NB4 (cell line): ENCODE measurements at regions not wholly inside any gene's neighbourhood (a gene's known extent, or its start where the extent isn't known, plus 50 kb on each side); places are given as distances from the start of the nearest gene placed in this dataset.

Experiments used
- DNase-seq: peaks from one replicate; pipeline ENCODE4 v3.0.0; 2010; ENCODE audit warnings: low read depth
- H3K4me3 ChIP-seq: one replicate; pipeline ENCODE4 v1.5.1; 2011; ENCODE audit warnings: mild to moderate bottlenecking, low read depth, low read length, moderate library complexity
- MYC ChIP-seq: IDR thresholded peaks from 2 replicates; pipeline ENCODE4 v1.6.1; 2011; ENCODE audit warnings: low read depth, low read length
- POLR2A ChIP-seq: IDR thresholded peaks from 2 replicates; pipeline ENCODE4 v1.6.1; 2011; ENCODE audit warnings: mild to moderate bottlenecking; ENCODE audit not compliant: insufficient read length; ENCODE audit errors: extremely low read depth
- TF ChIP-seq, protein P1 (sequence below): IDR thresholded peaks from one replicate; pipeline ENCODE4 v1.5.1; 2012; ENCODE audit warnings: low read depth, low read length
- TF ChIP-seq, protein P2 (sequence below): IDR thresholded peaks from 2 replicates; pipeline ENCODE4 v1.6.1; 2011; ENCODE audit warnings: low read depth, low read length

DNA sequence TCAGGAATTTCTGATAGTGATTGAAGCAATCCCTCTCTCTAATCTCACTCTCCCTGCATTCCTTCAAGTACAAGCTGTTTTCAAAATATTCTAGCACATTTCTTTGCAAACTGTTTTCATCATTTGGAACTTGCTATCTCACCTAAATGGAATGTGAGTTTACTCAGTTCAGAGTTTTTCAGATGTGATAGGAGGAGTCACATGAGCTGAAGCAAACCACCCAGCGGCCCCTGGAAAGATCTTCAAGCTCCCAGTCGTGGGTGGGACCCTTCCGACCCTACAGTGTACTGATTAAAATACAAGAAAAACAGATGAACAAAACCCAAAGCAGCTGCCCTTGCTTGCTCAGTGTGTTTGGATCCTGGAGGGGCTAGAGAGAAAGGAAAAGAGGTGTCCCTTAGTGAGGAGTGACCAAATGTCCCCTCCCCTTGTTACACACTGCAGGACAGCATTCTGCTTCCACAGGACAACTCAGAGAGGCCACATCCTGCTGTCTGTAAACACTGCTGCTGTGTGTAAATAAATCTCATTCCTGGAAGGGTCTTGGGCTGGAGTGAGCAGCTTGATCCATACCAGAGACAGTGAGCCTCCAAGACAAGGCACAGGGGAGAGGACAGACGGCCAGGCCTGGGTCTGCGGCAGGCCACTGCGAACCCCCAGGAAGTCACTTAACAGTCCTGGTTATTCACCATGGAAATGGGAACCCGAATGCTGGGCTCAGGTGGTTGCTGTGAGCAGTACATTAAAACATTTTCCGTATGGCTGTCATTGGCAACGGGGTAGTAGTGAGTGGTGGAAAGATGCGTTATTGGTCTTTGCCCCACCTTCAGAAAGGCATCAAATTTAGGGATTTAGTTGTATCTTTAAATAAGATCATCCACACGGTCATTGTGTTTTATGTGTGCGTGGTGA is 229.2 kb downstream of the RHOU start:
- H3K4me3 ChIP-seq, result no peak overlapping the region
- TF ChIP-seq MYC, result no peak
- no peak for TF ChIP-seq POLR2A
- TF ChIP-seq, protein P1, sequence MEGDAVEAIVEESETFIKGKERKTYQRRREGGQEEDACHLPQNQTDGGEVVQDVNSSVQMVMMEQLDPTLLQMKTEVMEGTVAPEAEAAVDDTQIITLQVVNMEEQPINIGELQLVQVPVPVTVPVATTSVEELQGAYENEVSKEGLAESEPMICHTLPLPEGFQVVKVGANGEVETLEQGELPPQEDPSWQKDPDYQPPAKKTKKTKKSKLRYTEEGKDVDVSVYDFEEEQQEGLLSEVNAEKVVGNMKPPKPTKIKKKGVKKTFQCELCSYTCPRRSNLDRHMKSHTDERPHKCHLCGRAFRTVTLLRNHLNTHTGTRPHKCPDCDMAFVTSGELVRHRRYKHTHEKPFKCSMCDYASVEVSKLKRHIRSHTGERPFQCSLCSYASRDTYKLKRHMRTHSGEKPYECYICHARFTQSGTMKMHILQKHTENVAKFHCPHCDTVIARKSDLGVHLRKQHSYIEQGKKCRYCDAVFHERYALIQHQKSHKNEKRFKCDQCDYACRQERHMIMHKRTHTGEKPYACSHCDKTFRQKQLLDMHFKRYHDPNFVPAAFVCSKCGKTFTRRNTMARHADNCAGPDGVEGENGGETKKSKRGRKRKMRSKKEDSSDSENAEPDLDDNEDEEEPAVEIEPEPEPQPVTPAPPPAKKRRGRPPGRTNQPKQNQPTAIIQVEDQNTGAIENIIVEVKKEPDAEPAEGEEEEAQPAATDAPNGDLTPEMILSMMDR, result no peak
- TF ChIP-seq, protein P2, sequence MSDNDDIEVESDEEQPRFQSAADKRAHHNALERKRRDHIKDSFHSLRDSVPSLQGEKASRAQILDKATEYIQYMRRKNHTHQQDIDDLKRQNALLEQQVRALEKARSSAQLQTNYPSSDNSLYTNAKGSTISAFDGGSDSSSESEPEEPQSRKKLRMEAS, result no peak
- DNase-seq, result no peak

DNA sequence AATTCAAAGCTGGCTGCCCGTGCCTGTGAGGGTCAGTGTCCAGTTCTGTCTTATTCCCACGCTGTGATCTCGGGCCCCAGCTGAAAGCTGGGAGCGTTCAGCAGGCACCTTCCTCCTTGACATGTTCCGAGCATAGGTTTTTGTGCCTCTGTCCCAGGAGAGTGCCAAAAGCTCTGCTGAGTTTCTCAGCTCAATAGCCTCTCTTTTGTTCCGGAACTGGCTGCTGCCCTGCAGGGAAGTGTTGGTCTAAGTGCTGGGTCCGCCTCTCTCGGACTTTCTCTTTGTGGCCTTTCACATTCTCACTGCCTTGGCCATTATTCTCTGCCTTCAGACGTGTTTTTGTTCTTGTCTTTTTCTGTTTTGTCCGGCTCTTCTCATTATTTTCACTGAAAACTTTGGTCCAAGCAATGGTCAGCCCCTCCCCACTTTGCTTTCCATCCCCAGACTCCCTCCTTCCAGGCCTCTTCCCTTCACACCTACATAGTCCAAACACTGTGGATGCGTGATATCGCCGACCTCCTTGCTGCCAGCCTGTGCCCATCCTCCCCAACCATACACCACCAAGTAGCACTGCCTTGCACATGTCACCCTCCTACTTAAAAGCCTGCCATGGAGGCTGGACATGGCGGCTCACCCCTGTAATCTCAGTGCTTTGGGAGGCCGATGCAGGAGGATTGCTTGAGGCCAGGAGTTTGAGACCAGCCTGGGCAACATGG is 233.8 kb downstream of the RHOU start:
- H3K4me3 ChIP-seq, result no peak overlapping the region
- no peak for DNase-seq
- no peak for TF ChIP-seq POLR2A
- TF ChIP-seq, protein P1, result no peak
- TF ChIP-seq, protein P2, result no peak
- no peak for TF ChIP-seq MYC

DNA sequence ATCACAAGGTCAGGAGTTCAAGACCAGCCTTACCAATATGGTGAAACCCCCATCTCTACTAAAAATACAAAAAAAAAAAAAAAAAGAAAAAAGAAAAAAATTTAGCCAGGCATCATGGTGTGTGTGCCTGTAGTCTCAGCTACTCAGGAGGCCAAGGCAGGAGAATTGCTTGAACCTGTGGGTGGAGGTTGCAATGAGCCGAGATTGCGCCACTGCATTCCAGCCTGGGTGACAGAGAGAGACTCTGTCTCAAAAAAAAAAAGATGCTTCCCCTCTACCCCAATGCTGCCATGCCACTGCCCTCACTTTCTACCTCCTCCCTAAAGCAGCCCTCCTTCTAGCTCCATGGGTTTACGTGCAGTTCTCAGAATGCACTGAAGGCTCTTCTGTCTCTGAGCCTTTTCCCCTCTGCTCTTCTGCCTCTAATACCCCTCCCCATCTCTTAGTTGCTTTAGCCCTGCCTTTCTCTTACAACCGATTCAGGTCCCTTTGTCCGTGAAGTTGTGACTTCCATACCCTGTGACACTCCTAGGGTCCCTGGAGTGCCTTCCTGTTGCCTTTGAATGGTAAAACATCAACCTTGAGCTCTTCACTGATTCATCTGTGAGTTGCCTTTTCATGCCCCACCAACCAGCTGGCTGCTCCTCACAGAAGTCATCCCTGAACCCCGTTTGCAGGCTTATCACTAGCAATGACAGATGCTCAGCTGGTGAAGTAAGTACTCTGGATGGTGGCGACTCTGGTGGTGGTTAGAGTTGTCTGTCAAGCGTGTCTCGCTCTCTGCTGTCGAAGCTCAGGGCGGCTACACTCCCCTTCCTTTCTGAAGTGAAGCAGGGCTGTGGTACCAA is 234.9 kb downstream of the RHOU start:
- H3K4me3 ChIP-seq, result no peak overlapping the region
- no peak for DNase-seq
- TF ChIP-seq, protein P2, result no peak
- TF ChIP-seq POLR2A (no peak), MYC (no peak)
- TF ChIP-seq, protein P1, result no peak

DNA sequence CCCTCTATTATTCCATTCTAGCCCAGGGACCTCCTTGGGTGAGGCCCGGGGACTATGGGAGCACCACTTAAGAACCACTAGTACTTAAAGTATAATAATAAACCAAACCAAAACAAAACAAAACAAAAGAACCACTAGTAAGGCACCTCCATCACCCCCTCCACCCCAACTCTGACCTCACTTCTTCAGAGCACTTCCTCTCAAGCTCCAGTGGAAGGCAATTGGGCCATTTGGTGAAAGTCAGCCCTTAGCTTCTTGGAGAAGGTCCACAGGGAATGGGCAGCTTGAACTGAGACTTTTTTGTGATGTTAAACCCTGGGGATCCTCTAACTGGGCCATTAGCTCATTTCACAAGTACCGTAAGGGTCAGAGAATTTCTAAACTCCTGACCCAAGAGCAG is 237.3 kb downstream of the RHOU start:
- no peak overlapping the region for H3K4me3 ChIP-seq
- TF ChIP-seq, protein P2, result no peak
- TF ChIP-seq, protein P1, result no peak
- no peak for TF ChIP-seq POLR2A
- no peak for TF ChIP-seq MYC
- no peak for DNase-seq

DNA sequence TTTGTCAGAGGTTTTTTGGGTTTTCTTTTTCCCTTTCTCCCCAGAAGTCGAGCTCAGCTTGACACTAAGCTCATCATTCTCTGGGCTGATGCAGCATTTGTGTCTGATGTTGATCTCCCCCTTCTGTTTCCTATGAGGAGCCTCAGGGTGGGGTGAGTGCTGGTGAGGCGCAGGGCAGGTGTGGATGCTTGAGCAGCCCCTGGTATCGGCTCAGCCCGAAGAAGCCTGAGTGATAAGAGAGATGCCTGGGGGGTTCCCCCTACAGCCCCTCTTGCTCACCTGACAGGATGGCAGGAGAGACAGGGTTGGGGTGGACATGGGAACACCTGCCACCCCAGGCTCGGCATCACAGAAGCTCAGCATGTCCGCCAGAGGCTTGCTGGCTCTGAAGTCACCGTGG is 239.0 kb downstream of the RHOU start:
- no peak overlapping the region for H3K4me3 ChIP-seq
- no peak for TF ChIP-seq POLR2A
- TF ChIP-seq, protein P1, result no peak
- TF ChIP-seq MYC, result no peak
- TF ChIP-seq, protein P2, result no peak
- no peak for DNase-seq
